ENCODE measurements at regions not wholly inside any gene's neighbourhood (a gene's known extent, or its start where the extent isn't known, plus 50 kb on each side); places are given as distances from the start of the nearest gene placed in this dataset.
"Not testable (repeated sequence)": the region's sequence is repeated elsewhere in the genome, so short reads cannot be mapped to it uniquely, and the experiment has no call there.

- CTCF ChIA-PET; intact Hi-C loops (cut with micrococcal nuclease); POLR2A ChIA-PET; H4K20me1 ChIP-seq (ENCODE audit: control insufficient read depth, insufficient read depth, low read length, poor library complexity, severe bottlenecking); DNase-seq; H3K9ac ChIP-seq (ENCODE audit: low read length); H3K9me3 Mint-ChIP-seq (ENCODE audit: insufficient read depth); H3K36me3 ChIP-seq (replicated peaks in 1 of 2; ENCODE audit: control extremely low read depth in 1 of 2, control insufficient read depth in 1 of 2, extremely low read depth in 1 of 2, insufficient read depth in 2 of 2, low read length in 1 of 2); H3K27ac Mint-ChIP-seq; H3K27me3 Mint-ChIP-seq; H3K4me1 ChIP-seq (ENCODE audit: control insufficient read depth in 2 of 2, insufficient read depth in 2 of 2, low read length in 2 of 2); H3K27me3 ChIP-seq (replicated peaks in 1 of 4; ENCODE audit: control extremely low read depth in 1 of 4, control insufficient read depth in 3 of 4, insufficient read depth in 4 of 4, low read length in 3 of 4); H3K4me3 Mint-ChIP-seq; H3K79me2 ChIP-seq (ENCODE audit: control insufficient read depth, insufficient read depth, low read length); H3K4me3 ChIP-seq (ENCODE audit: control extremely low read depth in 1 of 5, extremely low read depth in 1 of 5, insufficient read depth in 1 of 5, low read depth in 2 of 5, low read length in 4 of 5); H3K4me1 Mint-ChIP-seq; H3K9me3 ChIP-seq (ENCODE audit: control extremely low read depth in 1 of 3, control insufficient read depth in 2 of 3, insufficient read depth in 1 of 3, low read length in 2 of 3); H3K27ac ChIP-seq (ENCODE audit: low read length in 2 of 2); H2AFZ ChIP-seq (ENCODE audit: insufficient read depth, low read depth, low read length, poor library complexity, severe bottlenecking); ATAC-seq (ENCODE audit: low read depth); H3K4me2 ChIP-seq (replicated peaks; ENCODE audit: low read depth, low read length, poor library complexity, severe bottlenecking): not testable (repeated sequence)
- WGBS (ENCODE audit: insufficient coverage): 97% methylated on average over 7 of the region's 56 CpGs
Measured at GRCh38 chr2:87348556-87348955, 326.9 kb upstream of the PLGLB1 start.

GRCh38 chr2:87349006-87349405 is 327.4 kb upstream of the PLGLB1 start:
- H3K4me3 ChIP-seq (ENCODE audit: control extremely low read depth in 1 of 5, extremely low read depth in 1 of 5, insufficient read depth in 1 of 5, low read depth in 2 of 5, low read length in 4 of 5); POLR2A ChIA-PET; H3K27ac Mint-ChIP-seq; H3K4me3 Mint-ChIP-seq; H3K27me3 ChIP-seq (replicated peaks in 1 of 4; ENCODE audit: control extremely low read depth in 1 of 4, control insufficient read depth in 3 of 4, insufficient read depth in 4 of 4, low read length in 3 of 4); H3K9me3 Mint-ChIP-seq (ENCODE audit: insufficient read depth); H3K36me3 ChIP-seq (replicated peaks in 1 of 2; ENCODE audit: control extremely low read depth in 1 of 2, control insufficient read depth in 1 of 2, extremely low read depth in 1 of 2, insufficient read depth in 2 of 2, low read length in 1 of 2); H3K4me1 ChIP-seq (ENCODE audit: control insufficient read depth in 2 of 2, insufficient read depth in 2 of 2, low read length in 2 of 2); ATAC-seq (ENCODE audit: low read depth); DNase-seq; intact Hi-C loops (cut with micrococcal nuclease); H3K4me2 ChIP-seq (replicated peaks; ENCODE audit: low read depth, low read length, poor library complexity, severe bottlenecking); H4K20me1 ChIP-seq (ENCODE audit: control insufficient read depth, insufficient read depth, low read length, poor library complexity, severe bottlenecking); H3K79me2 ChIP-seq (ENCODE audit: control insufficient read depth, insufficient read depth, low read length); CTCF ChIA-PET; H3K27ac ChIP-seq (ENCODE audit: low read length in 2 of 2); H3K4me1 Mint-ChIP-seq; H3K9ac ChIP-seq (ENCODE audit: low read length); H2AFZ ChIP-seq (ENCODE audit: insufficient read depth, low read depth, low read length, poor library complexity, severe bottlenecking); H3K9me3 ChIP-seq (ENCODE audit: control extremely low read depth in 1 of 3, control insufficient read depth in 2 of 3, insufficient read depth in 1 of 3, low read length in 2 of 3); H3K27me3 Mint-ChIP-seq: not testable (repeated sequence)
- 100% methylated on average over 15 of the region's 53 CpGs for WGBS (ENCODE audit: insufficient coverage)

GRCh38 chr2:87352178-87352934 is 330.7 kb upstream of the PLGLB1 start:
- H3K27ac ChIP-seq (ENCODE audit: low read length in 2 of 2); H3K9me3 Mint-ChIP-seq (ENCODE audit: insufficient read depth); ATAC-seq (ENCODE audit: low read depth); H2AFZ ChIP-seq (ENCODE audit: insufficient read depth, low read depth, low read length, poor library complexity, severe bottlenecking); H3K4me3 ChIP-seq (ENCODE audit: control extremely low read depth in 1 of 5, extremely low read depth in 1 of 5, insufficient read depth in 1 of 5, low read depth in 2 of 5, low read length in 4 of 5); DNase-seq; H3K27me3 ChIP-seq (replicated peaks in 1 of 4; ENCODE audit: control extremely low read depth in 1 of 4, control insufficient read depth in 3 of 4, insufficient read depth in 4 of 4, low read length in 3 of 4); intact Hi-C loops (cut with micrococcal nuclease); H3K9me3 ChIP-seq (ENCODE audit: control extremely low read depth in 1 of 3, control insufficient read depth in 2 of 3, insufficient read depth in 1 of 3, low read length in 2 of 3); CTCF ChIA-PET; H3K4me3 Mint-ChIP-seq; H3K27ac Mint-ChIP-seq; H3K4me1 ChIP-seq (ENCODE audit: control insufficient read depth in 2 of 2, insufficient read depth in 2 of 2, low read length in 2 of 2); H3K9ac ChIP-seq (ENCODE audit: low read length); H4K20me1 ChIP-seq (ENCODE audit: control insufficient read depth, insufficient read depth, low read length, poor library complexity, severe bottlenecking); H3K27me3 Mint-ChIP-seq; H3K4me2 ChIP-seq (replicated peaks; ENCODE audit: low read depth, low read length, poor library complexity, severe bottlenecking); POLR2A ChIA-PET; H3K79me2 ChIP-seq (ENCODE audit: control insufficient read depth, insufficient read depth, low read length); H3K4me1 Mint-ChIP-seq; H3K36me3 ChIP-seq (replicated peaks in 1 of 2; ENCODE audit: control extremely low read depth in 1 of 2, control insufficient read depth in 1 of 2, extremely low read depth in 1 of 2, insufficient read depth in 2 of 2, low read length in 1 of 2): not testable (repeated sequence)
- WGBS (ENCODE audit: insufficient coverage): 100% methylated on average over 7 of the region's 21 CpGs

GRCh38 chr2:87353408-87353807 is 331.8 kb upstream of the PLGLB1 start:
- H3K4me1 ChIP-seq (ENCODE audit: control insufficient read depth in 2 of 2, insufficient read depth in 2 of 2, low read length in 2 of 2); H3K36me3 ChIP-seq (replicated peaks in 1 of 2; ENCODE audit: control extremely low read depth in 1 of 2, control insufficient read depth in 1 of 2, extremely low read depth in 1 of 2, insufficient read depth in 2 of 2, low read length in 1 of 2); intact Hi-C loops (cut with micrococcal nuclease); H3K4me2 ChIP-seq (replicated peaks; ENCODE audit: low read depth, low read length, poor library complexity, severe bottlenecking); H3K27me3 ChIP-seq (replicated peaks in 1 of 4; ENCODE audit: control extremely low read depth in 1 of 4, control insufficient read depth in 3 of 4, insufficient read depth in 4 of 4, low read length in 3 of 4); H3K4me1 Mint-ChIP-seq; H3K4me3 ChIP-seq (ENCODE audit: control extremely low read depth in 1 of 5, extremely low read depth in 1 of 5, insufficient read depth in 1 of 5, low read depth in 2 of 5, low read length in 4 of 5); H3K79me2 ChIP-seq (ENCODE audit: control insufficient read depth, insufficient read depth, low read length); H3K27me3 Mint-ChIP-seq; H3K27ac ChIP-seq (ENCODE audit: low read length in 2 of 2); DNase-seq; H3K9me3 Mint-ChIP-seq (ENCODE audit: insufficient read depth); H2AFZ ChIP-seq (ENCODE audit: insufficient read depth, low read depth, low read length, poor library complexity, severe bottlenecking); POLR2A ChIA-PET; CTCF ChIA-PET; H3K27ac Mint-ChIP-seq; H3K9ac ChIP-seq (ENCODE audit: low read length); ATAC-seq (ENCODE audit: low read depth); H4K20me1 ChIP-seq (ENCODE audit: control insufficient read depth, insufficient read depth, low read length, poor library complexity, severe bottlenecking); H3K4me3 Mint-ChIP-seq; H3K9me3 ChIP-seq (ENCODE audit: control extremely low read depth in 1 of 3, control insufficient read depth in 2 of 3, insufficient read depth in 1 of 3, low read length in 2 of 3): not testable (repeated sequence)
- WGBS (ENCODE audit: insufficient coverage): no CpG with 5 or more reads among the region's 10 CpGs
